Body of pancreas (tissue), 4 donors: ENCODE measurements at regions not wholly inside any gene's neighbourhood (a gene's known extent, or its start where the extent isn't known, plus 50 kb on each side); places are given as distances from the start of the nearest gene placed in this dataset.

Experiments
- POLR2A ChIP-seq, 3 donors: fragments of 450-650 bp; IDR thresholded peaks; one replicate each; pipeline ENCODE4 v1.6.1; 2016; ENCODE audit warnings: antibody characterized with exemption in 3 of 3, mild to moderate bottlenecking in 2 of 3
- TF ChIP-seq, protein P1 (sequence below), 7 experiments: fragments of 450-650 bp in 4 of 7; fragments of 200-600 bp in 3 of 7; sonication (generic) in 3 of 7; IDR thresholded peaks; one replicate each; pipeline ENCODE4 v1.5.1; 2016 to 2019; ENCODE audit warnings: antibody characterized with exemption in 7 of 7

- TF ChIP-seq, protein P1, sequence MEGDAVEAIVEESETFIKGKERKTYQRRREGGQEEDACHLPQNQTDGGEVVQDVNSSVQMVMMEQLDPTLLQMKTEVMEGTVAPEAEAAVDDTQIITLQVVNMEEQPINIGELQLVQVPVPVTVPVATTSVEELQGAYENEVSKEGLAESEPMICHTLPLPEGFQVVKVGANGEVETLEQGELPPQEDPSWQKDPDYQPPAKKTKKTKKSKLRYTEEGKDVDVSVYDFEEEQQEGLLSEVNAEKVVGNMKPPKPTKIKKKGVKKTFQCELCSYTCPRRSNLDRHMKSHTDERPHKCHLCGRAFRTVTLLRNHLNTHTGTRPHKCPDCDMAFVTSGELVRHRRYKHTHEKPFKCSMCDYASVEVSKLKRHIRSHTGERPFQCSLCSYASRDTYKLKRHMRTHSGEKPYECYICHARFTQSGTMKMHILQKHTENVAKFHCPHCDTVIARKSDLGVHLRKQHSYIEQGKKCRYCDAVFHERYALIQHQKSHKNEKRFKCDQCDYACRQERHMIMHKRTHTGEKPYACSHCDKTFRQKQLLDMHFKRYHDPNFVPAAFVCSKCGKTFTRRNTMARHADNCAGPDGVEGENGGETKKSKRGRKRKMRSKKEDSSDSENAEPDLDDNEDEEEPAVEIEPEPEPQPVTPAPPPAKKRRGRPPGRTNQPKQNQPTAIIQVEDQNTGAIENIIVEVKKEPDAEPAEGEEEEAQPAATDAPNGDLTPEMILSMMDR (IDR thresholded peaks at IDR 0.05): no peak
- TF ChIP-seq POLR2A (IDR thresholded peaks at IDR 0.05): no peak
These were observed 273.3 kb upstream of the ZPLD1 start for GRCh38 chr3:102161384-102162006.
